ENCODE measurements at regions not wholly inside any gene's neighbourhood (a gene's known extent, or its start where the extent isn't known, plus 50 kb on each side); places are given as distances from the start of the nearest gene placed in this dataset.

DNA sequence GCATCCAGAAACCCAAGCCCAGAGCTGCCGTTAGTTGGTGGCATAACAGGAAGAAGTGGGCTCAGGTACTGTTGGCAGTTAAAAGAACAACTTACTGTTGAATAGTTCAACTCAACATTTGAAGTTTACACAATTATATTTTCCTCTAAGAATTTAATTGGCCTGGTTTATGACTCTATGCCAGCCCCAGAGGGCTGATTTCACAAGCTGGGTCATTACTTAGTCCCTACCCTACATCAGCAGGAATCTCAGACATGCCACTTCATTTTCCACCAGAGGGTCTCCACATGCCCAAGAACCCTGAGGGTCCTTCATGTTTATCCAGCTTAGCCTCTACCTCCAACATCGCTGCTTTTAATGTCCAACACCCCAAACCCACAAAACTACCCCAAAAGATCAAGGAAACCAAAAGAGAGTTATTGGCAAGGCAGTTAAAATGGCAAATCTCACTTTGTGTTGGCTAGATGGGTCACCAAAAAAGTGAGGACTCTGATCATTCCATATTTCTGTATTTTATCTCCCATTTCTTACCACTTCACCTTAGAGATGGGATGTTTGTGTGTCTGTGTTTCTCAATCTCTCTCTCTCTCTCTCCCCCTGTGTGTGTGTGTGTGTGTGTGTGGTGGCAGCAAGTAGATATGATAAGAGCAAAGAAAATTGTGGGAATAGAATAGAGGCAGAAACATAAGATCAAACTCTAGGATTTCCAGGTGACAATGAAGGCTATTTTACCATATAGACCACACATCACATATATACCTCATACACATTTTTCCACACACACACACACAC, 112.5 kb upstream of the TBX18 start:
- intact Hi-C loops (cut with DNase I, micrococcal nuclease): no loop called here
- H3K36me3 ChIP-seq (ENCODE audit: low read depth): no peaks in the 10 kb centered on the region
- no peaks in the 10 kb centered on the region for H3K9me3 ChIP-seq
- no peak for ATAC-seq
- H3K4me1 ChIP-seq (ENCODE audit: low read depth): no peaks in the 10 kb centered on the region
- no peak for DNase-seq
- TF ChIP-seq, protein P1, sequence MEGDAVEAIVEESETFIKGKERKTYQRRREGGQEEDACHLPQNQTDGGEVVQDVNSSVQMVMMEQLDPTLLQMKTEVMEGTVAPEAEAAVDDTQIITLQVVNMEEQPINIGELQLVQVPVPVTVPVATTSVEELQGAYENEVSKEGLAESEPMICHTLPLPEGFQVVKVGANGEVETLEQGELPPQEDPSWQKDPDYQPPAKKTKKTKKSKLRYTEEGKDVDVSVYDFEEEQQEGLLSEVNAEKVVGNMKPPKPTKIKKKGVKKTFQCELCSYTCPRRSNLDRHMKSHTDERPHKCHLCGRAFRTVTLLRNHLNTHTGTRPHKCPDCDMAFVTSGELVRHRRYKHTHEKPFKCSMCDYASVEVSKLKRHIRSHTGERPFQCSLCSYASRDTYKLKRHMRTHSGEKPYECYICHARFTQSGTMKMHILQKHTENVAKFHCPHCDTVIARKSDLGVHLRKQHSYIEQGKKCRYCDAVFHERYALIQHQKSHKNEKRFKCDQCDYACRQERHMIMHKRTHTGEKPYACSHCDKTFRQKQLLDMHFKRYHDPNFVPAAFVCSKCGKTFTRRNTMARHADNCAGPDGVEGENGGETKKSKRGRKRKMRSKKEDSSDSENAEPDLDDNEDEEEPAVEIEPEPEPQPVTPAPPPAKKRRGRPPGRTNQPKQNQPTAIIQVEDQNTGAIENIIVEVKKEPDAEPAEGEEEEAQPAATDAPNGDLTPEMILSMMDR (IDR thresholded peaks at IDR 0.05): no peak
- no peak overlapping the region for H3K4me3 ChIP-seq

DNA sequence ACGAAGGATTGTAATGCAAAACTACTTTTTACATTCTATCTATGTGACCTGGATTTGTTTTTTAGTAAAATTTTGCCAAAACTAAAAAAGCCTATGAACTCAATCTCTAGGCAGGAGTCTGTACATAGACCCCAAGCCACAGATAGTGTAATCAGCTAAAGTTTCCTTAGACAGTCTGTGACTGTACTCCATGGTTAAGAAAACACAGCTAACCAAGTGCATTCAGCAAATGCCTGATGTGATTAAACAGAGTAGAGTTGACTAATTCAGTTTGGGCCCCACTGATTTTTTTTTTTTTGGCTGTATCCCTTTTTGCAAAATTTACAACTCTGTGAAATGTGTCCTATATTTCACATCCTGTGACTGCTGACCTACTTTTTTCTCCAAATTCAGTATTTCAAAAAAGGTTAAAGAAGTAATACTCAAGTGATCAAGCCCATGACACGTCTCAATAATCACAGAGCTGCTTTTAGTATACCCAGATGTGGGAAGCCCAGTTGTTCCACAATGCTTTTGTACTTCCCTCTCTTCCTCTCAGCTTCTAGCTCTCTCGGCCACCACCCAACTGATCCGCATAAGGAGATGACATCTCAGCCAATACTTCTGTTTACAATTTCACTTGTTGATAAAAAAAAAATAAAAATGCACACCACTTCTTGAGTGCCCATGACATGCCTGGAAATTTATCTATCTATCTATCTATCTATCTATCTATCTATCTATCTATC, 108.8 kb upstream of the TBX18 start:
- ATAC-seq (no peak), DNase-seq (no peak)
- H3K4me3 ChIP-seq: no peak overlapping the region
- H3K36me3 ChIP-seq (ENCODE audit: low read depth): no peaks in the 10 kb centered on the region
- intact Hi-C loops (cut with DNase I, micrococcal nuclease): no loop called here
- no peaks in the 10 kb centered on the region for H3K9me3 ChIP-seq
- TF ChIP-seq, protein P1 (IDR thresholded peaks at IDR 0.05): no peak
- H3K4me1 ChIP-seq (ENCODE audit: low read depth): no peaks in the 10 kb centered on the region

DNA sequence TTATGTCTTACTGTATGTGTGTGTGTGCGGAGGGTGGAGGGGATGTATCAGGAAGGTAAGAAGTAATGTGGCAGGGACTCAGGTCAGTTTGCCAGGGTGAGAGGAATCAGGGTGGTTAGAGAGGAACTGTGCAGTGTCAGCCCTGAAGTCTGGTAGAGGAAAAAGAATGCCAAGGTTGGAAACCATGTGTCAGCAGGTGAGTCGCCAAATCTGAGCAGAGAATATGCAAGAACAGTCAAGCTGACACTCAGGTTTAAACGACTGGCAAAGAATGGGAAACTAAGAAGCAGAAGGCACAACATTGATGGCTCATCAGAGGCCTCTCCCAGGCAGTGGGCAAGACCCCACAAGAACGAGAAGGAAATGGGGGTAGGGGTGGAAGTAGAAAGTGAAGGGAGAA, 107.5 kb upstream of the TBX18 start:
- no peaks in the 10 kb centered on the region for H3K36me3 ChIP-seq (ENCODE audit: low read depth)
- DNase-seq (no peak), ATAC-seq (no peak)
- H3K4me1 ChIP-seq (ENCODE audit: low read depth): no peaks in the 10 kb centered on the region
- H3K4me3 ChIP-seq: no peak overlapping the region
- TF ChIP-seq, protein P1 (IDR thresholded peaks at IDR 0.05): no peak
- H3K9me3 ChIP-seq: no peaks in the 10 kb centered on the region
- intact Hi-C loops (cut with DNase I, micrococcal nuclease): no loop called here

DNA sequence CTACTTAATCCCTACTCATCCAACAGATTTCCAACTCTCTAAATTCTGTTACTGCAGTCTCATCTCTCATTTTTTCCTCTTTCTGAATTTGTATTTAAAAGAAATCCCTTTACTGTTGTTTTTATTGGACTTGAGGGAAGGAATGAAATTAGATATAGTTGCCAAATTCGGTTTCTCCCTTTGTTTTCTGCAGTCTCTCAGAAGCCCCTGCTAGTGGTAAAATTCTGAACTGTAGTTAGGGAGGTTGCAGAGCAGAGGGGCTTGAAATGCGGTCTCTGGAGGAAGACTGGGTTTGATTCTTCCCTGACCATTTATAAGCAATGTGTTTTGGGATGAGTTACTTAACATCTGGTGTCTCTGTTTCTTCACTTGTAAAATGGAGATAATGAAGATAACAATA, 106.3 kb upstream of the TBX18 start:
- Histone ChIP-seq H3K4me1 (ENCODE audit: low read depth) (no peaks in the 10 kb centered on the region), H3K4me3 (no peak overlapping the region), H3K9me3 (no peaks in the 10 kb centered on the region), H3K36me3 (ENCODE audit: low read depth) (no peaks in the 10 kb centered on the region)
- TF ChIP-seq, protein P1 (IDR thresholded peaks at IDR 0.05): no peak
- no peak for DNase-seq
- intact Hi-C loops (cut with DNase I, micrococcal nuclease): no loop called here
- no peak for ATAC-seq

DNA sequence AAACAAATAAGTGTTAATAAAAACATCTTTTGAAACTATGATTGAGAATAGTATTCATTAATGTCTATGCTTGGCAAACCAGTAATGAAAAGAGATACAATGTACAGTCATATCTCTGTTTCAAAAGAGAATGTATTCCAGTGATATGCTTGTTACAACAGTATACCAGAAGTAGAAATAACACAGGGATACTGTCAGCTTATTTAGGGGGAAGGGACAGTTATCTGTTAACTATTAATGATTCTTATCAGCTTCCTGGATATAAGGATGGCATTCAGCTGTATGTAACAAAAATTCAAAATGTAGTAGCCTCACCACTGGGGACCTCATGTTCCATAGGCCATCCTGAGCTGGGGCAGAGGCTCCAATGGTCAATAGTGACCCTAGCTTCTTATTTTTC, 103.8 kb upstream of the TBX18 start:
- TF ChIP-seq, protein P1 (IDR thresholded peaks at IDR 0.05): no peak
- no peaks in the 10 kb centered on the region for H3K4me1 ChIP-seq (ENCODE audit: low read depth)

More for the DNA sequence above, 103.8 kb upstream of the TBX18 start:
- Histone ChIP-seq H3K9me3 (no peaks in the 10 kb centered on the region), H3K4me3 (no peak overlapping the region), H3K36me3 (ENCODE audit: low read depth) (no peaks in the 10 kb centered on the region)
- DNase-seq: no peak
- ATAC-seq: no peak
- intact Hi-C loops (cut with DNase I, micrococcal nuclease): no loop called here
